HepG2 (cell line): ENCODE measurements at regions not wholly inside any gene's neighbourhood (a gene's known extent, or its start where the extent isn't known, plus 50 kb on each side); places are given as distances from the start of the nearest gene placed in this dataset.
"Not testable (repeated sequence)": the region's sequence is repeated elsewhere in the genome, so short reads cannot be mapped to it uniquely, and the experiment has no call there.

Experiments
- CTCF ChIP-seq: sonication (generic); formaldehyde crosslinking; IDR thresholded peaks from 2 replicates; pipeline ENCODE4 v1.5.0; 2020; ENCODE audit warnings: mild to moderate bottlenecking, missing genetic modification reagents, moderate library complexity
- NPAS2 ChIP-seq: sonication (generic); formaldehyde crosslinking; IDR thresholded peaks from 2 replicates; pipeline ENCODE4 v1.8.0; 2022; ENCODE audit warnings: mild to moderate bottlenecking, missing genetic modification reagents, borderline replicate concordance
- RERE ChIP-seq: IDR thresholded peaks from 2 replicates; pipeline ENCODE4 v1.6.1; 2016; ENCODE audit warnings: low read depth, missing genetic modification reagents, missing compliant biosample characterization
- TOE1 ChIP-seq: sonication (generic); formaldehyde crosslinking; IDR thresholded peaks from 2 replicates; pipeline ENCODE4 v1.4.0; 2020; ENCODE audit warnings: mild to moderate bottlenecking, missing genetic modification reagents

GRCh38 chr17:83247001-83247400, 167.6 kb downstream of the METRNL start:
- not testable (repeated sequence) for TF ChIP-seq RERE, NPAS2, CTCF, TOE1 (CRISPR knock-in tag)
